HepG2 (cell line): ENCODE measurements at regions not wholly inside any gene's neighbourhood (a gene's known extent, or its start where the extent isn't known, plus 50 kb on each side); places are given as distances from the start of the nearest gene placed in this dataset.

Source experiments
- ATAC-seq: fragments of 200-7000 bp; cut with Tn5 transposase; 3 replicates; pipeline ENCODE4 v1.9.1; 2020; ENCODE audit warnings: mild to moderate bottlenecking, moderate library complexity
- BruUV-seq: library from RNA; stranded (reverse); fragments of 400-500 nt; replicated peaks from 2 replicates; lab custom pipeline; 2021; lab: Mats Ljungman, UMichigan
- CTCF ChIA-PET: fragments of 300-600 bp; formaldehyde crosslinking; extraction: SDS; loops from one replicate; lab custom pipeline; 2021; ENCODE audit warnings: low total read pairs, inconsistent platforms, low intra/inter-chr PET ratio; lab: Yijun Ruan, JAX
- POLR2A ChIA-PET: fragments of 350-600 bp; sonication (Branson Sonifier 250); formaldehyde crosslinking; loops from one replicate; lab custom pipeline; 2020; ENCODE audit warnings: antibody characterized with exemption, inconsistent platforms; lab: Yijun Ruan, JAX
- DNase-seq: peaks from one replicate; pipeline ENCODE4 v3.0.0-alpha.2; 2015; ENCODE audit warnings: low spot score
- FAIRE-seq: peaks from 3 replicates; lab custom pipeline; 2011; peaks lifted over from hg19 to GRCh38; lab: Jason Lieb, UNC
- H2AFZ ChIP-seq: one replicate; pipeline ENCODE4 v1.6.1; 2011; ENCODE audit warnings: low read length, inconsistent platforms
- H3K27ac ChIP-seq: fragments of 300-600 bp; 3 replicates; pipeline ENCODE4 v1.8.0; 2011; ENCODE audit warnings: mixed run types, mild to moderate bottlenecking, mixed read lengths, low read length, inconsistent platforms; ENCODE audit not compliant: insufficient read depth; ENCODE audit errors: extremely low read length
- H3K27me3 ChIP-seq, 2 experiments: fragments of 200-600 bp in 1 of 2; 2 replicates in 1 of 2; 3 replicates in 1 of 2; pipeline versions ENCODE4 v1.6.0 to v1.8.0; 2011; ENCODE audit warnings: low read length in 2 of 2, mild to moderate bottlenecking in 2 of 2, moderate library complexity in 2 of 2, inconsistent platforms in 1 of 2; ENCODE audit not compliant: insufficient read depth in 2 of 2, control insufficient read depth in 1 of 2
- H3K36me3 ChIP-seq, 2 experiments: fragments of 200-600 bp in 1 of 2; replicated peaks in 1 of 2; 2 replicates in 1 of 2; 3 replicates in 1 of 2; pipeline versions ENCODE4 v1.5.1 to v1.8.0; 2011; ENCODE audit warnings: low read length in 2 of 2, inconsistent platforms in 1 of 2; ENCODE audit not compliant: insufficient read depth in 2 of 2, control insufficient read depth in 1 of 2
- H3K4me1 ChIP-seq: 2 replicates; pipeline ENCODE4 v1.5.1; 2012; ENCODE audit warnings: low read length, inconsistent platforms; ENCODE audit not compliant: insufficient read depth
- H3K4me2 ChIP-seq: 2 replicates; pipeline ENCODE4 v1.6.0; 2011; ENCODE audit warnings: low read depth, low read length, inconsistent platforms
- H3K4me3 ChIP-seq, 3 experiments: fragments of 200-600 bp in 1 of 3; sonication (generic), shearing (Covaris generic) in 1 of 3; replicated peaks in 1 of 3; 2 replicates each; pipeline ENCODE4 v1.5.1; 2011 to 2016; ENCODE audit warnings: low read length in 3 of 3, inconsistent platforms in 2 of 3, low read depth in 2 of 3, mild to moderate bottlenecking in 2 of 3, control low read depth in 1 of 3, mixed read lengths in 1 of 3; ENCODE audit not compliant: insufficient read depth in 1 of 3
- H3K79me2 ChIP-seq: one replicate; pipeline ENCODE4 v1.6.1; 2011; ENCODE audit warnings: low read length, inconsistent platforms; ENCODE audit not compliant: insufficient read depth
- H3K9ac ChIP-seq: 2 replicates; pipeline ENCODE4 v1.6.0; 2011; ENCODE audit warnings: mild to moderate bottlenecking, low read depth, low read length, inconsistent platforms; ENCODE audit not compliant: insufficient read depth
- H3K9me3 ChIP-seq: 2 replicates; pipeline ENCODE4 v1.5.1; 2012; ENCODE audit warnings: mild to moderate bottlenecking, low read length
- H4K20me1 ChIP-seq: 2 replicates; pipeline ENCODE4 v1.6.0; 2011; ENCODE audit warnings: inconsistent platforms, mild to moderate bottlenecking, low read length, moderate library complexity; ENCODE audit not compliant: insufficient read depth
- CCAR2 ChIP-seq: fragments of 200-400 bp; formaldehyde crosslinking; optimal IDR thresholded peaks from 2 replicates; pipeline ENCODE3; 2018; ENCODE audit warnings: low read depth, mild to moderate bottlenecking, low read length, moderate library complexity
- ETS1 ChIP-seq: sonication (generic); formaldehyde crosslinking; IDR thresholded peaks from 2 replicates; pipeline ENCODE4 v1.4.0; 2020; ENCODE audit warnings: missing genetic modification reagents
- MED13 ChIP-seq: sonication (generic); formaldehyde crosslinking; IDR thresholded peaks from 2 replicates; pipeline ENCODE4 v1.5.0; 2020; ENCODE audit warnings: missing genetic modification reagents
- NFYB ChIP-seq: sonication (generic); formaldehyde crosslinking; IDR thresholded peaks from 2 replicates; pipeline ENCODE4 v1.4.0; 2020; ENCODE audit warnings: missing genetic modification reagents
- PITX1 ChIP-seq: sonication (generic); formaldehyde crosslinking; IDR thresholded peaks from 2 replicates; pipeline ENCODE4 v1.5.1; 2020; ENCODE audit warnings: mild to moderate bottlenecking, missing genetic modification reagents
- SIN3A ChIP-seq: IDR thresholded peaks from 2 replicates; pipeline ENCODE4 v1.6.1; 2011; ENCODE audit warnings: low read depth, mild to moderate bottlenecking, control low read depth, low read length, borderline replicate concordance
- ZBTB3 ChIP-seq: sonication (generic); formaldehyde crosslinking; IDR thresholded peaks from 2 replicates; pipeline ENCODE4 v1.4.0; 2020; ENCODE audit warnings: low read depth, mild to moderate bottlenecking, moderate library complexity, missing genetic modification reagents, borderline replicate concordance
- ZNF224 ChIP-seq: sonication (generic); formaldehyde crosslinking; IDR thresholded peaks from 2 replicates; pipeline ENCODE4 v1.5.0; 2020; ENCODE audit warnings: mild to moderate bottlenecking, missing genetic modification reagents
- ZNF484 ChIP-seq: sonication (generic); formaldehyde crosslinking; IDR thresholded peaks from 2 replicates; pipeline ENCODE4 v1.5.1; 2020; ENCODE audit warnings: mild to moderate bottlenecking, low read depth, missing genetic modification reagents, borderline replicate concordance
- ZNF563 ChIP-seq: sonication (generic); formaldehyde crosslinking; IDR thresholded peaks from 2 replicates; pipeline ENCODE4 v1.8.0; 2022; ENCODE audit warnings: mild to moderate bottlenecking, moderate library complexity, missing genetic modification reagents
- ZNF660 ChIP-seq: sonication (generic); formaldehyde crosslinking; IDR thresholded peaks from 2 replicates; pipeline ENCODE4 v1.5.1; 2020; ENCODE audit warnings: mild to moderate bottlenecking, low read depth, missing genetic modification reagents, borderline replicate concordance
- WGBS: methylation state at CpG from one replicate; pipeline ENCODE4 v1.1.6; 2017; ENCODE audit warnings: low lambda C conversion rate; 5-methylcytosine and 5-hydroxymethylcytosine counted together
- in situ Hi-C: cut with HindIII; loops from 2 replicates; pipeline ENCODE4 v1.10.0; 2017; ENCODE audit warnings: low pct_unique_long_range_greater_than_20kb; ENCODE audit not compliant: extremely low pct_ligation_motif_present
- intact Hi-C: fragments of 100-400 bp; cut with micrococcal nuclease; formaldehyde crosslinking; loops from one replicate; pipeline ENCODE4 v1.10.0; 2022; ENCODE audit not compliant: unreplicated experiment

DNA sequence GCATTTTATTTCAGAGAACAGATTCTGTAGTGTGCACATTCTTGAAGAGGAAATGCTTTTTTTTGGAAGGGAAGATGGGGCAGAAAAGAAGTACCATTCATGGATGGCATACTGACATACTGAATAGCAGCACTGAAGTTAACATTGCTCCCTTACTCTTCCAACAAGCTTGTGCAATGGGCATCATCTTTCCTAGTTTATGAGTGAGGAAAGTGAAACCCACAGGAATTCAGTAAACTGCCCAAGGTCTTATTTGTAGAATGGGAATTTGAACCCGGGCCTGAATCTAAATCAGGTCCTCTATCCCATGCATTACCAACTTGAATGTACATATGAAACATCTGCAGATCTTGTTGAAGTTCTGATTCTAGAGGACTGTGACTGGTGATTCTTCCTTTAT is 215.7 kb upstream of the FGGY start:
- ChIA-PET CTCF (no interaction called here), POLR2A (no interaction called here)
- Histone ChIP-seq H3K36me3 (no peaks in the 10 kb centered on the region), H4K20me1 (no peaks in the 10 kb centered on the region), H3K27me3 (peaks cover 0 to 5% of the 10 kb centered on the region in 2 experiments; a peak in 1 of 5 replicates), H3K9ac (no peak overlapping the region), H3K9me3 (no peaks in the 10 kb centered on the region), H3K27ac (no peak overlapping the region), H3K4me1 (peaks cover 36% of the 10 kb centered on the region), H3K4me3 (no peak overlapping the region), H3K4me2 (no peak overlapping the region), H3K79me2 (no peaks in the 10 kb centered on the region), H2AFZ (no peak overlapping the region)
- no TSS peak for BruUV-seq
- no peak for TF ChIP-seq CCAR2
- TF ChIP-seq SIN3A, result no peak
- TF ChIP-seq ZNF484 (CRISPR knock-in tag), result no peak
- no peak for TF ChIP-seq ZNF224 (CRISPR knock-in tag)
- WGBS, result 0% methylated on average over 1 of the region's 1 CpG
- FAIRE-seq (no peak), DNase-seq (no peak), ATAC-seq (no peak)
- intact Hi-C loops (no loop called here), in situ Hi-C loops (no loop called here)

DNA sequence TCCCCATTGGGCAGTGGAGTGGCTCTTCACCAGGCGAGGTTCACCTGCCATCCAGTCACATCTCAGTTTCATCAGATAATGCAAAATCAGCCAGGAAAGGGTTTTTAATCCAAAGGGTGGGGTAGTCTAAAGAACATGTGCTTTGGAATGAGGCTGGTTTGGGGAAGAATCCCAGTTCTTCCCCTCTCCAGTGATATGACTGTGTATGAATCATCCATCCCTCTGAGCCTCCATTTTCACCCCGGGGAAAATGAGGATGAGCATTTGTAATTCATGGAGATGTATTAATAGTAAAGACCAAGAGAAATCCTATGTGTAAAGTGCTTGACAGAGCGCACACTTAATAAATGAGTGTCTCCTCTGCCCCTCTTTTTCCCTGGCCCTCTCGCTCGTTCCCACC is 215.1 kb upstream of the FGGY start:
- no peak for TF ChIP-seq ZNF563 (CRISPR knock-in tag)
- no peak for TF ChIP-seq ZBTB3
- TF ChIP-seq MED13, result no peak
- no peak for TF ChIP-seq ZNF660 (CRISPR knock-in tag)
- TF ChIP-seq NFYB (CRISPR knock-in tag), result no peak
- TF ChIP-seq PITX1 (CRISPR knock-in tag), result no peak
- no peak for TF ChIP-seq ETS1
- H3K36me3 ChIP-seq, result no peaks in the 10 kb centered on the region
- no peaks in the 10 kb centered on the region for H3K9me3 ChIP-seq
- WGBS, result 60% methylated on average over 5 of the region's 5 CpGs
- no peaks in the 10 kb centered on the region for H4K20me1 ChIP-seq
- H3K27me3 ChIP-seq, result peaks cover 0 to 5% of the 10 kb centered on the region in 2 experiments; a peak in 1 of 5 replicates
- intact Hi-C loops, result no loop called here
- H3K4me3 ChIP-seq, result no peak overlapping the region
- ChIA-PET POLR2A (no interaction called here), CTCF (no interaction called here)
- peaks cover 36% of the 10 kb centered on the region for H3K4me1 ChIP-seq
- no TSS peak for BruUV-seq
- ATAC-seq (no peak), DNase-seq (no peak), FAIRE-seq (no peak)
- no peak overlapping the region for H3K9ac ChIP-seq
- H3K79me2 ChIP-seq, result no peaks in the 10 kb centered on the region
- no peak overlapping the region for H3K4me2 ChIP-seq
- H3K27ac ChIP-seq, result no peak overlapping the region
- in situ Hi-C loops, result no loop called here
- H2AFZ ChIP-seq, result no peak overlapping the region
